OCI-LY7 (cell line): ENCODE measurements at regions not wholly inside any gene's neighbourhood (a gene's known extent, or its start where the extent isn't known, plus 50 kb on each side); places are given as distances from the start of the nearest gene placed in this dataset.

Experiments used
- BruUV-seq: library from RNA; stranded (reverse); fragments of 400-500 nt; replicated peaks from 2 replicates; lab custom pipeline; 2021; lab: Mats Ljungman, UMichigan
- CTCF ChIA-PET: fragments of 300-600 bp; sonication (Branson Sonifier 250); formaldehyde crosslinking; loops from one replicate; lab custom pipeline; 2022; ENCODE audit warnings: antibody characterized with exemption; ENCODE audit not compliant: unreplicated experiment; lab: Charles Lee
- POLR2A ChIA-PET: fragments of 300-600 bp; sonication (Branson Sonifier 250); formaldehyde crosslinking; loops from one replicate; lab custom pipeline; 2022; ENCODE audit warnings: antibody characterized with exemption; lab: Charles Lee
- DNase-seq: peaks from one replicate; pipeline ENCODE4 v3.0.0-alpha.2; 2015; ENCODE audit warnings: low spot score
- H2AFZ ChIP-seq: fragments of 200-600 bp; sonication (generic), shearing (Covaris generic); 2 replicates; pipeline ENCODE4 v1.6.1; 2014; ENCODE audit warnings: mild to moderate bottlenecking, antibody characterized with exemption, low read length, moderate library complexity
- H3K27ac ChIP-seq: fragments of 200-600 bp; sonication (generic); 2 replicates; pipeline ENCODE4 v1.5.1; 2014; ENCODE audit warnings: mixed run types, low read depth, mild to moderate bottlenecking, moderate library complexity, low read length, inconsistent platforms; ENCODE audit not compliant: poor library complexity, severe bottlenecking
- H3K36me3 ChIP-seq: fragments of 200-600 bp; sonication (generic); 2 replicates; pipeline ENCODE4 v1.6.1; 2014; ENCODE audit warnings: mild to moderate bottlenecking, antibody characterized with exemption, low read length, moderate library complexity, mixed read lengths; ENCODE audit not compliant: insufficient read depth
- H3K4me1 ChIP-seq: fragments of 200-600 bp; sonication (generic); 2 replicates; pipeline ENCODE4 v1.5.1; 2014; ENCODE audit warnings: mild to moderate bottlenecking, low read length; ENCODE audit not compliant: insufficient read depth, poor library complexity, severe bottlenecking
- H3K4me2 ChIP-seq: fragments of 200-600 bp; sonication (generic); 2 replicates; pipeline ENCODE4 v1.6.1; 2014; ENCODE audit warnings: mild to moderate bottlenecking, low read length
- H3K4me3 ChIP-seq: fragments of 200-600 bp; sonication (generic); 2 replicates; pipeline ENCODE4 v1.5.1; 2014; ENCODE audit warnings: mild to moderate bottlenecking, low read depth, low read length; ENCODE audit not compliant: poor library complexity, severe bottlenecking
- H3K79me2 ChIP-seq: fragments of 200-600 bp; sonication (generic); 2 replicates; pipeline ENCODE4 v1.6.1; 2016; ENCODE audit warnings: low read depth, mild to moderate bottlenecking, low read length, moderate library complexity, mixed read lengths; ENCODE audit not compliant: insufficient read depth
- H3K9me2 ChIP-seq: fragments of 200-600 bp; sonication (generic); 2 replicates; pipeline ENCODE4 v1.6.1; 2016; ENCODE audit warnings: mild to moderate bottlenecking, low read length, mixed read lengths; ENCODE audit not compliant: insufficient read depth
- H3K9me3 ChIP-seq: fragments of 200-600 bp; sonication (generic); 2 replicates; pipeline ENCODE4 v1.6.1; 2014; ENCODE audit warnings: mild to moderate bottlenecking, mixed run types, low read length, mixed read lengths
- H4K20me1 ChIP-seq: fragments of 200-600 bp; sonication (generic); 2 replicates; pipeline ENCODE4 v1.6.1; 2014; ENCODE audit warnings: mild to moderate bottlenecking, antibody characterized with exemption, low read length, moderate library complexity, mixed read lengths; ENCODE audit not compliant: insufficient read depth
- EZH2phosphoT487 ChIP-seq: fragments of 200-600 bp; sonication (generic); IDR thresholded peaks from 2 replicates; pipeline ENCODE4 v1.6.1; 2018; ENCODE audit warnings: low read depth, borderline replicate concordance, mild to moderate bottlenecking, mixed run types, antibody characterized with exemption, low read length, moderate library complexity, mixed read lengths
- intact Hi-C: fragments of 100-400 bp; cut with micrococcal nuclease; formaldehyde crosslinking; loops from one replicate; pipeline ENCODE4 v1.10.0; 2022; ENCODE audit not compliant: unreplicated experiment
- TF ChIP-seq, protein P1 (sequence below): fragments of 200-600 bp; sonication (generic); conservative IDR thresholded peaks from 2 replicates; pipeline ENCODE4 v1.5.1; 2014; ENCODE audit warnings: mild to moderate bottlenecking, antibody characterized with exemption, low read length, moderate library complexity, mixed read lengths

DNA sequence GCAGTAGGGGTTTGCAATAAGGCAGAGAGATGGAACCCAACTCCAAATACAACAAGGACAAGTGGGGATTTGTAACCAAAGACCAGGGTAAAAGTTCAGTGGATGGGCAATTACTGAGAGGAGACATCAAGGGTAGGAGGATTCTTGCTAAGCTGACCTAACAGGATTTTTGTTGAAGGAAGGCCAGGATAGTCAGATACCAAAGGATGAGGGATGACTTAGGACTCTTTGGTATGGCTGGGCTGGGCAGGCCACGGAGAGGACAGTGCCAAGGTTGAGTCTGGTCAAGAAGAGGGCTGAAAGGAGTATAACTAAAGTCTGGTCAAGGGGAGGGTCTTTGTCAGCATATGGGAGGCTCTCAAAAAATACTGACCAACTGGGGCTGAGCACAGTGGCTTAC lies 85.3 kb upstream of the UBE2E2 start:
- ChIA-PET CTCF (no interaction called here), POLR2A (interaction anchor here (0.5 to 0.8 kb wide), 2 partner anchors 30 to 189 kb away, joined by 3 read pairs; no protein-coding TSS in a partner anchor)
- no peak overlapping the region for H3K27ac ChIP-seq
- no peaks in the 10 kb centered on the region for H3K36me3 ChIP-seq
- H3K4me3 ChIP-seq, result no peak overlapping the region
- no peaks in the 10 kb centered on the region for H3K79me2 ChIP-seq
- no peak overlapping the region for H3K4me2 ChIP-seq
- no peaks in the 10 kb centered on the region for H3K9me2 ChIP-seq
- no TSS peak for BruUV-seq
- TF ChIP-seq, protein P1, sequence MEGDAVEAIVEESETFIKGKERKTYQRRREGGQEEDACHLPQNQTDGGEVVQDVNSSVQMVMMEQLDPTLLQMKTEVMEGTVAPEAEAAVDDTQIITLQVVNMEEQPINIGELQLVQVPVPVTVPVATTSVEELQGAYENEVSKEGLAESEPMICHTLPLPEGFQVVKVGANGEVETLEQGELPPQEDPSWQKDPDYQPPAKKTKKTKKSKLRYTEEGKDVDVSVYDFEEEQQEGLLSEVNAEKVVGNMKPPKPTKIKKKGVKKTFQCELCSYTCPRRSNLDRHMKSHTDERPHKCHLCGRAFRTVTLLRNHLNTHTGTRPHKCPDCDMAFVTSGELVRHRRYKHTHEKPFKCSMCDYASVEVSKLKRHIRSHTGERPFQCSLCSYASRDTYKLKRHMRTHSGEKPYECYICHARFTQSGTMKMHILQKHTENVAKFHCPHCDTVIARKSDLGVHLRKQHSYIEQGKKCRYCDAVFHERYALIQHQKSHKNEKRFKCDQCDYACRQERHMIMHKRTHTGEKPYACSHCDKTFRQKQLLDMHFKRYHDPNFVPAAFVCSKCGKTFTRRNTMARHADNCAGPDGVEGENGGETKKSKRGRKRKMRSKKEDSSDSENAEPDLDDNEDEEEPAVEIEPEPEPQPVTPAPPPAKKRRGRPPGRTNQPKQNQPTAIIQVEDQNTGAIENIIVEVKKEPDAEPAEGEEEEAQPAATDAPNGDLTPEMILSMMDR, result no peak
- TF ChIP-seq EZH2phosphoT487, result no peak
- no peaks in the 10 kb centered on the region for H4K20me1 ChIP-seq
- intact Hi-C loops, result no loop called here
- H2AFZ ChIP-seq, result no peak overlapping the region
- no peak for DNase-seq
- H3K4me1 ChIP-seq, result no peaks in the 10 kb centered on the region
- H3K9me3 ChIP-seq, result no peaks in the 10 kb centered on the region

DNA sequence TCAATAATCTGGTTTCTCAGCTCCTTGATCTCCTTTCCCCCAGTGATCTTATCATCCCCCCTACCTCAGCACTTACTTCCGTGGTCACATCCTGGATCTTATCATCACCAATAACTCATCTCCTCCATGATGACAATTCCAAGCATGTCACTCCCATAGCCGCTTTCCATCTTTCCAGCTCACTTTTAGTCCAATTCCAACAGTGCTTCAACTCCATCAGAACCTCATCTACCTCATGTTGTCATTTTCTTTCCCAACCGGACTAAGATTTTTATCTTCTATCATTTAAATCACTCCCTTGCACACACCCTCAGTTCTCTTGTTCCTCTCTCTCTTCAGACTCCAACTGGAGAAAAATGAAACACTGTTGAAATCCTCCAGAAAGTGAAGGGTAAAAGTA lies 75.9 kb upstream of the UBE2E2 start:
- TF ChIP-seq, protein P1, result no peak
- no peak for TF ChIP-seq EZH2phosphoT487
- BruUV-seq, result no TSS peak
- intact Hi-C loops, result no loop called here
- no peaks in the 10 kb centered on the region for H3K36me3 ChIP-seq
- ChIA-PET CTCF (no interaction called here), POLR2A (no interaction called here)
- no peaks in the 10 kb centered on the region for H3K9me2 ChIP-seq
- DNase-seq, result no peak
- H2AFZ ChIP-seq, result no peak overlapping the region
- H3K4me2 ChIP-seq, result no peak overlapping the region
- no peaks in the 10 kb centered on the region for H3K79me2 ChIP-seq
- H4K20me1 ChIP-seq, result no peaks in the 10 kb centered on the region
- H3K9me3 ChIP-seq, result no peaks in the 10 kb centered on the region
- no peaks in the 10 kb centered on the region for H3K4me1 ChIP-seq
- no peak overlapping the region for H3K27ac ChIP-seq
- no peak overlapping the region for H3K4me3 ChIP-seq

DNA sequence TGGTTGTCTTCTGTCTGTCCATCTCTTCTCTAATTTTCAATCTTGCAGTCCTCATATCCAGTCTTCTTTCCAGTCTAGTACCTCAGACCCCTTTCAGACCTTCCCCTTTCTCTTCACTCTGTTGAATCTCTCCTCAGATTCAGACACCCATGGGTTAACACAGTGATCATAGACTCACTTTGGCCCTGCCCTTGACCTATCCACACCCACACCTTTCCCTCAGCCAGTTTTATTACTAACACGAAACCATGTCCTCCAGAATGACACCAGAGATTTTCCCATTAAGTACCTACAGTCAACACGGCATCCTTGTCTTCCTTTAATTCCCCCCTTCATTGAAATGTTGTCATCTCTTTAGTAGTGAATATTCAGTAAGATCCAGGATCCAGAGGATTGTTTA lies 74.5 kb upstream of the UBE2E2 start:
- no TSS peak for BruUV-seq
- DNase-seq, result no peak
- Histone ChIP-seq H4K20me1 (no peaks in the 10 kb centered on the region), H3K36me3 (no peaks in the 10 kb centered on the region), H2AFZ (no peak overlapping the region), H3K27ac (no peak overlapping the region), H3K9me3 (no peaks in the 10 kb centered on the region), H3K4me2 (no peak overlapping the region), H3K79me2 (no peaks in the 10 kb centered on the region), H3K4me1 (no peaks in the 10 kb centered on the region), H3K9me2 (no peaks in the 10 kb centered on the region), H3K4me3 (no peak overlapping the region)
- intact Hi-C loops, result no loop called here
- no peak for TF ChIP-seq EZH2phosphoT487
- TF ChIP-seq, protein P1, result no peak
- POLR2A ChIA-PET, result interaction anchor here (0.6 to 1.4 kb wide), 3 partner anchors 9 to 276 kb away, joined by 3 to 5 read pairs (median 4); no protein-coding TSS in a partner anchor
- CTCF ChIA-PET, result no interaction called here
